ENCODE measurements at regions not wholly inside any gene's neighbourhood (a gene's known extent, or its start where the extent isn't known, plus 50 kb on each side); places are given as distances from the start of the nearest gene placed in this dataset.
A peak's percentile ranks its signal among the peaks of the same experiment; 100 is the strongest.
"Not testable (repeated sequence)": the region's sequence is repeated elsewhere in the genome, so short reads cannot be mapped to it uniquely, and the experiment has no call there.

GRCh38 chr11:129705341-129705740 is 110.3 kb upstream of the TMEM45B start:
- Histone ChIP-seq H3K9me3 (no peaks in the 10 kb centered on the region), H3K4me1 (no peaks in the 10 kb centered on the region), H3K4me3 (no peak overlapping the region), H3K27ac (no peak overlapping the region), H3K36me3 (no peaks in the 10 kb centered on the region), H3K27me3 (no peaks in the 10 kb centered on the region)
- TF ChIP-seq, protein P1, sequence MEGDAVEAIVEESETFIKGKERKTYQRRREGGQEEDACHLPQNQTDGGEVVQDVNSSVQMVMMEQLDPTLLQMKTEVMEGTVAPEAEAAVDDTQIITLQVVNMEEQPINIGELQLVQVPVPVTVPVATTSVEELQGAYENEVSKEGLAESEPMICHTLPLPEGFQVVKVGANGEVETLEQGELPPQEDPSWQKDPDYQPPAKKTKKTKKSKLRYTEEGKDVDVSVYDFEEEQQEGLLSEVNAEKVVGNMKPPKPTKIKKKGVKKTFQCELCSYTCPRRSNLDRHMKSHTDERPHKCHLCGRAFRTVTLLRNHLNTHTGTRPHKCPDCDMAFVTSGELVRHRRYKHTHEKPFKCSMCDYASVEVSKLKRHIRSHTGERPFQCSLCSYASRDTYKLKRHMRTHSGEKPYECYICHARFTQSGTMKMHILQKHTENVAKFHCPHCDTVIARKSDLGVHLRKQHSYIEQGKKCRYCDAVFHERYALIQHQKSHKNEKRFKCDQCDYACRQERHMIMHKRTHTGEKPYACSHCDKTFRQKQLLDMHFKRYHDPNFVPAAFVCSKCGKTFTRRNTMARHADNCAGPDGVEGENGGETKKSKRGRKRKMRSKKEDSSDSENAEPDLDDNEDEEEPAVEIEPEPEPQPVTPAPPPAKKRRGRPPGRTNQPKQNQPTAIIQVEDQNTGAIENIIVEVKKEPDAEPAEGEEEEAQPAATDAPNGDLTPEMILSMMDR (IDR thresholded peaks at IDR 0.05) = no peak
- intact Hi-C loops (cut with DNase I) = no loop called here
- DNase-seq (ENCODE audit: low spot score in 2 of 2) = no peak

DNA sequence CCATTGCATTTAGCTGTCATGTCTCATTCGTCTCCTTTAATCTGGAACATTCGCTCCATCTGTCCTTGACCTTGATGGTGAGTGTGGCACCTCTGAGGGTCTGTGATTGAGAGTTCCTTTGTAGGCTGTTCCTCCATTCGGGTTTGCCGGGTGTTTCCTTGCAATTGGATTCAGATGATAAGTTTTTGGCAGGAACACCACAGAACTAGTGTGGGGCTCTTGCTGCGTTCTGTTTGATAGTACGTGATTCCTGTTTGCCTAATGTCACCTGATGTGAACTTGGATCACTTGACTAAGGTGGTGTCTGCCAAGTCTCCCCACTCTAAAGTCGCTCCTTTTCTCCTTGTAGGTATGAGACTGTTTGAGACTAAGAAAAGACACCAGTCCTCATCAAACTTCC is 109.7 kb upstream of the TMEM45B start:
- TF ChIP-seq, protein P1 (IDR thresholded peaks at IDR 0.05) = no peak
- Histone ChIP-seq H3K4me3 (no peak overlapping the region), H3K9me3 (no peaks in the 10 kb centered on the region), H3K4me1 (no peaks in the 10 kb centered on the region), H3K27ac (no peak overlapping the region), H3K36me3 (no peaks in the 10 kb centered on the region), H3K27me3 (no peaks in the 10 kb centered on the region)
- intact Hi-C loops (cut with DNase I) = no loop called here
- no peak for DNase-seq (ENCODE audit: low spot score in 2 of 2)

DNA sequence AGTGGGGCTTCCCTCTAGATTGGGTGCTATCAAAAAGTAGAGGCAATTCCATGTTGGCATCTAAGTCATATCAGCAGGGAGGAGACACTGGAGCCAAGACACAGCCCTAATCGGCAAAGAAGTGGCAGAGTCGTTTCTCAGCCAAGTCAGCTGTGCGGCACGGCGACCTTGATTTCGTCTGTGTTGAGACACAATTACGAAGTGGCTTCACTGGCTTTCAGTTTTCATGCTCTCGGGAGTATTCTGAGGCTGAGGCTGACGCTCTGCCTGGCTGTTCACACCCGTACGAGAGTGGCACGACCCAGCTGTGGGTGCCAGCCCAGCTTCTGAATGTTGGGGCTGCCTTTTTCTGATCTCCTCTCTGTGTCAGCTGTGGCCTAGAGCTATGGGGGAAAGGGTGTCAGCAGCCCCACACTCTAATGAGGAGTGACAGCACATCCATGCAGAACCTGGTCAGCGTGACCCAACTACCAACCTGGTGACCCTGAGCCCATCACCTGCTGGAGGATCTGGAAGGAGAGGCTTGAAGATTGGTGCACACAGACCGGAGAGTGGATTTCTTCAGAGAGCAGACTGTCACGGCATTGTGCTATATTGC is 105.7 kb upstream of the TMEM45B start:
- Histone ChIP-seq H3K27ac (no peak overlapping the region), H3K36me3 (no peaks in the 10 kb centered on the region), H3K4me1 (no peaks in the 10 kb centered on the region), H3K27me3 (no peaks in the 10 kb centered on the region), H3K4me3 (no peak overlapping the region), H3K9me3 (no peaks in the 10 kb centered on the region)
- intact Hi-C loops (cut with DNase I) = no loop called here
- DNase-seq (ENCODE audit: low spot score in 2 of 2) = peak in 1 of 2 donors; percentile 12
- TF ChIP-seq, protein P1 (IDR thresholded peaks at IDR 0.05) = no peak

- Histone ChIP-seq H3K4me1 (no peaks in the 10 kb centered on the region), H3K27ac (no peak overlapping the region), H3K27me3 (no peaks in the 10 kb centered on the region), H3K9me3 (no peaks in the 10 kb centered on the region), H3K4me3 (no peak overlapping the region), H3K36me3 (no peaks in the 10 kb centered on the region)
- DNase-seq (ENCODE audit: low spot score in 2 of 2) = peak in 1 of 2 donors; percentile 25
- TF ChIP-seq, protein P1 (IDR thresholded peaks at IDR 0.05) = no peak
- intact Hi-C loops (cut with DNase I) = no loop called here
Observed at GRCh38 chr11:129710423-129710822, 105.2 kb upstream of the TMEM45B start.

DNA sequence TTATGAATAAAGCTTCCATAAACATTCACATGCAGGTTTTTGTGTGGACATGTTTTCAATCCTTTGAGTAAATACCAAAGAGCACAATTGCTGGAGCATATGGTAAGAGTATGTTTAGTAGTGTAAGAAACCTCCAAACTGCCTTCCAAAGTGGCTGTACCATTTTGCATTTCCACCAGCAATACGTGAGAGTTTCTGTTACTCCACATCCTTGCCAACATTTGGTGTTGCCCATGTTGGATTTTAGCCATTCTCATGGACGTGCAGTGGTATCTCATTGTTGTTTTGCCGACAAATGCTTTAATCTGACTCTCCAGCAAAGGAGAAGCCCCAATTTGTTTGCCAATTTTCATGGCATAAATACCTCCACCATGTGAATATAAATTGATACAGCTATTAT is 103.9 kb upstream of the TMEM45B start:
- intact Hi-C loops (cut with DNase I) = no loop called here

DNA sequence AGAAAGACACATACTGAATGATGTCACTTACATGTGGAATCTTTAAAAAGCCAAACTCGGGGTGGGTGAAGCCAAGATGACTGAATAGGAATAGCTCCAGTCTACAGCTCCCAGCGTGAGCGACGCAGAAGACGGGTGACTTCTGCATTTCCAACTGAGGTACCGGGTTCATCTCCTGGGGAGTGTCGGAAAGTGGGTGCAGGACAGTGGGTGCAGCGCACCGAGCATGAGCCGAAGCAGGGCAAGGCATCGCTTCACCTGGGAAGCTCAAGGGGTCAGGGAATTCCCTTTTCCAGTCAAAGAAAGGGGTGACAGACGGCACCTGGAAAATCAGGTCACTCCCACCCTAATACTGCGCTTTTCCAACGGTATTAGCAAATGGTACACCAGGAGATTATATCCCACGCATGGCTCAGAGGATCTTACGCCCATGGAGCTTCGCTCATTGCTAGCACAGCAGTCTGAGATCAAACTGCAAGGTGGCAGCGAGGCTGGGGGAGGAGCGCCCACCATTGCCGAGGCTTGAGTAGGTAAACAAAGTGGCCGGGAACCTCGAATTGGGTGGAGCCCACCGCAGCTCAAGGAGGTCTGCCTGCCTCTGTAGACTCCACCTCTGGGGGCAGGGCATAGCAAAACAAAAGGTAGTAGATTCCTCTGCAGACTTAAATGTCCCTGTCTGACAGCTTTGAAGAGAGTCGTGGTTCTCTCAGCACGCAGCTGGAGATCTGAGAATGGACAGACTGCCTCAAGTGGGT is 103.0 kb upstream of the TMEM45B start:
- not testable (repeated sequence) for H3K27me3 ChIP-seq; DNase-seq (ENCODE audit: low spot score in 2 of 2)

More for the DNA sequence above, 103.9 kb upstream of the TMEM45B start:
- Histone ChIP-seq H3K36me3 (no peaks in the 10 kb centered on the region), H3K4me3 (no peak overlapping the region), H3K9me3 (no peaks in the 10 kb centered on the region), H3K4me1 (no peaks in the 10 kb centered on the region), H3K27ac (no peak overlapping the region), H3K27me3 (no peaks in the 10 kb centered on the region)
- no peak for DNase-seq (ENCODE audit: low spot score in 2 of 2)
- TF ChIP-seq, protein P1 (IDR thresholded peaks at IDR 0.05) = no peak

More for the DNA sequence above, 103.0 kb upstream of the TMEM45B start:
- intact Hi-C loops (cut with DNase I); H3K4me1 ChIP-seq; H3K9me3 ChIP-seq; H3K4me3 ChIP-seq; H3K36me3 ChIP-seq; H3K27ac ChIP-seq: not testable (repeated sequence)
